T-cell (primary cell): ENCODE measurements at regions not wholly inside any gene's neighbourhood (a gene's known extent, or its start where the extent isn't known, plus 50 kb on each side); places are given as distances from the start of the nearest gene placed in this dataset.
"Not testable (repeated sequence)": the region's sequence is repeated elsewhere in the genome, so short reads cannot be mapped to it uniquely, and the experiment has no call there.

Source experiments
- ATAC-seq, 4 experiments: fragments of 200-7000 bp in 3 of 4; fragments of 150-1000 bp in 1 of 4; cut with Tn5 transposase; replicated peaks in 1 of 4; 1 replicate in 3 of 4; 2 replicates in 1 of 4; pipeline ENCODE4 v1.10.0; 2021; ENCODE audit warnings: moderate library complexity in 3 of 4, mild to moderate bottlenecking in 2 of 4, moderate number of reproducible peaks in 1 of 4
- CTCF ChIA-PET, 2 donors: fragments of 300-600 bp; sonication (Branson Sonifier 250); formaldehyde crosslinking; loops; one replicate each; lab custom pipeline; 2022; ENCODE audit warnings: antibody characterized with exemption in 2 of 2; lab: Charles Lee
- POLR2A ChIA-PET, 2 donors: fragments of 300-600 bp; sonication (Branson Sonifier 250); formaldehyde crosslinking; loops; one replicate each; lab custom pipeline; 2022; ENCODE audit warnings: antibody characterized with exemption in 2 of 2; lab: Charles Lee
- DNase-seq, 35 experiments: peaks; one replicate each; pipeline versions ENCODE4 v3.0.0 to v3.0.0-alpha.2; 2013 to 2023
- H3K27ac ChIP-seq: one replicate; pipeline ENCODE4 v1.5.1; 2013; ENCODE audit warnings: low read length
- H3K27me3 ChIP-seq, 2 experiments: replicated peaks in 1 of 2; 1 replicate in 1 of 2; 2 replicates in 1 of 2; pipeline versions ENCODE4 v1.6.1 to v1.7.0; 2013; ENCODE audit warnings: low read length in 1 of 2, mixed read lengths in 1 of 2; ENCODE audit not compliant: control insufficient read depth in 2 of 2, insufficient read depth in 2 of 2; ENCODE audit errors: extremely low read depth in 1 of 2
- H3K36me3 ChIP-seq, 2 donors: 1 replicate in 1 of 2; 2 replicates in 1 of 2; pipeline versions ENCODE4 v1.6.1 to v1.7.0; 2013; ENCODE audit warnings: low read length in 1 of 2; ENCODE audit not compliant: control insufficient read depth in 2 of 2, insufficient read depth in 1 of 2; ENCODE audit errors: extremely low read depth in 1 of 2
- H3K4me1 ChIP-seq, 2 experiments: 1 replicate in 1 of 2; 2 replicates in 1 of 2; pipeline versions ENCODE4 v1.6.1 to v1.7.0; 2013; ENCODE audit warnings: low read length in 2 of 2, mixed read lengths in 1 of 2; ENCODE audit not compliant: insufficient read depth in 2 of 2, control insufficient read depth in 1 of 2; ENCODE audit errors: extremely low read depth in 1 of 2
- H3K4me3 ChIP-seq, 2 donors: 1 replicate in 1 of 2; 2 replicates in 1 of 2; pipeline versions ENCODE4 v1.5.1 to v1.7.0; 2013; ENCODE audit warnings: mild to moderate bottlenecking in 2 of 2, low read length in 1 of 2, moderate library complexity in 1 of 2; ENCODE audit not compliant: control insufficient read depth in 1 of 2; ENCODE audit errors: extremely low read depth in 1 of 2
- H3K9me3 ChIP-seq: 2 replicates; pipeline ENCODE4 v1.7.0; 2013
- H3K27ac Mint-ChIP-seq, 2 donors: one replicate each; pipeline ENCODE4 v1.8.0; 2020 to 2021; ENCODE audit warnings: mild to moderate bottlenecking in 2 of 2, mixed read lengths in 2 of 2
- H3K27me3 Mint-ChIP-seq, 2 donors: one replicate each; pipeline ENCODE4 v1.8.0; 2021 to 2022; ENCODE audit warnings: mixed read lengths in 2 of 2
- H3K36me3 Mint-ChIP-seq: one replicate; pipeline ENCODE4 v1.8.0; 2021; ENCODE audit warnings: mixed read lengths
- H3K4me1 Mint-ChIP-seq, 3 donors: one replicate each; pipeline ENCODE4 v1.8.0; 2020 to 2022; ENCODE audit warnings: mixed read lengths in 3 of 3, mild to moderate bottlenecking in 1 of 3
- H3K4me3 Mint-ChIP-seq, 3 donors: one replicate each; pipeline ENCODE4 v1.8.0; 2020 to 2022; ENCODE audit warnings: mild to moderate bottlenecking in 3 of 3, mixed read lengths in 3 of 3, moderate library complexity in 3 of 3
- H3K9me3 Mint-ChIP-seq, 3 donors: one replicate each; pipeline ENCODE4 v1.8.0; 2020 to 2022; ENCODE audit warnings: mixed read lengths in 3 of 3
- WGBS: methylation state at CpG from one replicate; pipeline ENCODE4 v1.1.5; 2013; ENCODE audit warnings: missing lambda C conversion rate; ENCODE audit not compliant: insufficient coverage; 5-methylcytosine and 5-hydroxymethylcytosine counted together

DNA sequence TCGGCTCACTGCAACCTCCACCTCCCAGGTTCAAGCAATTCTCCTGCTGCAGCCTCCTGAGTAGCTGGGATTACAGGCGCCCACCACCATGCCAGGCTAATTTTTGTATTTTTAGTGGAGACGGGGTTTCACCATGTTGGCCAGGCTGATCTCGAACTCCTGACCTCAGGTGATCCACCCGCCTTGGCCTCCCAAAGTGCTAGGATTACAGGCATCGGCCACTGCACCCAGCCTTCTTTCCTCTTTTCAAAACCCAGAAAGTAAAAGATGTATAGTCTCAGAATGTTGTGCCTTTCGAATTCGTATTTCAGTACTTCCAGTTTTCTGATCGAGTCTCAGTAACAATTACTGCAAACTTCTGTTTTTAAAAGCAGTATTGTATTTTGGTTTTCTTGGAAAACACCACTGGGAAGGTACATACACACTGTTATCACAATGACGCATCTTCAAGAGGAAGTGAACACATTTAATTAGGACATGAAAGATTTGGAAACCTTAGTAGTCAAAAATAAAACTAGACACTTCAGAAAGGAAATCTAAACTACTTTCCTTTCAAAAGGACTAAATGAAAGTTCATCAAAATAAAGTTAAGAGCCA, 123.9 kb upstream of the TNFSF4 start:
- DNase-seq (peak in 1 of 35 experiments; percentile 24), ATAC-seq (peak in 1 of 4 experiments; percentile 85)
- Mint-ChIP-seq H3K4me3 (peak overlapping the region; percentile 25 to 61 (median 59)), H3K27ac (peak overlapping the region; percentile 82 to 88), H3K4me1 (peaks cover 12 to 24% (median 16%) of the 10 kb centered on the region in 3 donors), H3K36me3 (peaks cover 11% of the 10 kb centered on the region)
- WGBS: no CpG with 5 or more reads among the region's 10 CpGs
- H3K36me3 ChIP-seq, H3K9me3 ChIP-seq, H3K9me3 Mint-ChIP-seq, H3K27me3 Mint-ChIP-seq, H3K4me1 ChIP-seq, POLR2A ChIA-PET, H3K27me3 ChIP-seq, H3K27ac ChIP-seq, H3K4me3 ChIP-seq, CTCF ChIA-PET: not testable (repeated sequence)

DNA sequence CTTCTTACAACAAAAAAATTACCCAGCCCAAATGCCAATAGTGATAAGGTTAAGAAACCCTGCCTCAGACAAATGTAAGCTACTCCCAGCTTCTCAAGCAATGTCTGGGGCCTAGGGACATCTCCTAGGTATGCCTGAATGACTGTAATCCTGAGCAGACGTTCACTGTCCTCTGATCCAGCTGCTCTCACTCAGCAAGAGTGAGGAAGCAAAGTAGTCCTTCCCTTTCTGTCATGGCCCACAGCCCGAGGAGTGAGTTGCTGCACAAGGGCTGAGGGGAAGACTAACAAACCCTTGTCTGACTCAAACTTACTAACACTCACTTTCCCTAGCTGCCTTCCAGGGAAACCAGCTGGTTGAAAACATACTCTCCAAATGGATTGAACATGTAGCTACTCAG, 124.9 kb upstream of the TNFSF4 start:
- no peaks in the 10 kb centered on the region for H3K9me3 ChIP-seq
- H3K27ac ChIP-seq: no peak overlapping the region
- WGBS: 100% methylated on average over 2 of the region's 2 CpGs
- no peaks in the 10 kb centered on the region for H3K27me3 Mint-ChIP-seq
- peak overlapping the region; percentile 82 to 88 for H3K27ac Mint-ChIP-seq
- H3K4me3 Mint-ChIP-seq: no peak overlapping the region
- ATAC-seq: no peak
- peaks cover 11% of the 10 kb centered on the region for H3K36me3 Mint-ChIP-seq
- no peaks in the 10 kb centered on the region for H3K9me3 Mint-ChIP-seq
- no peaks in the 10 kb centered on the region for H3K27me3 ChIP-seq
- ChIA-PET CTCF (no interaction called here), POLR2A (no interaction called here)
- H3K4me1 ChIP-seq: peaks cover 0 to 2% of the 10 kb centered on the region in 2 experiments
- H3K36me3 ChIP-seq: no peaks in the 10 kb centered on the region
- DNase-seq: no peak
- peaks cover 12 to 24% (median 16%) of the 10 kb centered on the region in 3 donors for H3K4me1 Mint-ChIP-seq
- H3K4me3 ChIP-seq: no peak overlapping the region

DNA sequence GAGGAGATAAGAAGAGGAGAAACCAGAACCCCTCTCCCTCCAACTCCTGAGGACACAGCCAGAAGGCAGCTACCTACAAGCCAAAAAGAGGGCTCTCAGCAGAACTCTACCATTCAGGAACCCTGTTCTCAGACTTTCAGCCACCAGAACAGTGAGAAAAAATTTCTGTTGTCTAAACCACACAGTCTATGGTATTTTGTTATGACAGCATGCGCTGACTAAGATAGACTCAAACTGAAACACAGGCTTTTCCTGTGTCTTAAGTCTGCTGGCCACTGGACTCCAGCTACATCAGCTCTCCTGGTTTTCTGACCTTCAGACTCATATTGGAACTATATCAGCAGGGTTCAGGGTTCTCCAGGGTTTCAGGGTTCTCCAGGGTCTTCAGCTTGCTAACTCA, 126.5 kb upstream of the TNFSF4 start:
- H3K36me3 ChIP-seq: peaks cover 0 to 2% of the 10 kb centered on the region in 2 donors
- H3K4me1 Mint-ChIP-seq: peaks cover 12 to 24% (median 16%) of the 10 kb centered on the region in 3 donors
- no peak overlapping the region for H3K4me3 Mint-ChIP-seq
- H3K36me3 Mint-ChIP-seq: peaks cover 17% of the 10 kb centered on the region
- H3K9me3 Mint-ChIP-seq: no peaks in the 10 kb centered on the region
- DNase-seq (no peak), ATAC-seq (no peak)
- H3K4me3 ChIP-seq: no peak overlapping the region
- 75% methylated on average over 1 of the region's 1 CpG for WGBS
- H3K27ac ChIP-seq: no peak overlapping the region
- H3K9me3 ChIP-seq: no peaks in the 10 kb centered on the region
- no peaks in the 10 kb centered on the region for H3K27me3 ChIP-seq
- H3K4me1 ChIP-seq: peaks cover 0 to 2% of the 10 kb centered on the region in 2 experiments
- POLR2A ChIA-PET: no interaction called here
- no peak overlapping the region for H3K27ac Mint-ChIP-seq
- CTCF ChIA-PET: interaction anchor here in 1 of 2 donors (0.6 kb wide), 1 partner anchor 14 kb away, joined by 3 read pairs; no protein-coding TSS in a partner anchor
- H3K27me3 Mint-ChIP-seq: no peaks in the 10 kb centered on the region

DNA sequence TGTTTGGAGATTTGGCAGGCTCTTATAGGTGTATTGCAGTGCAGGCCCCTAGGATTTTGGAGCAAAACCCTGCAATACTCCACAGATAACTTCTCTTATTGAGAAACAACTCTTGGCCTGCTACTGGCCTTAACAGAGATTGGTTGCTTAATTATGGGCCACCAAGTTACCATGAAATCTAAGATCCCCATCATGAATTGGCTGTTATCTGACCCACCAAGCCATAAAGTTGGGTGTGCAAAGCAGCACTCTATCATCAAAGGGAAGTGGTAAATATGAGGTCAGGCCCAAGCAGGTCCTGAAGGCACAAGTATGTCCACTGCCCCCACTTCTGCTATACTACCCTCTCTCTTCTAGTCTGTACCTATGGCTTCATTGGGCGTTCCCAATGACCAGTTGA, 130.0 kb upstream of the TNFSF4 start:
- Mint-ChIP-seq H3K27ac (no peak overlapping the region), H3K27me3 (no peaks in the 10 kb centered on the region), H3K4me3 (no peak overlapping the region), H3K36me3 (peaks cover 23% of the 10 kb centered on the region), H3K4me1 (peaks cover 0 to 5% (median 1%) of the 10 kb centered on the region in 3 donors), H3K9me3 (no peaks in the 10 kb centered on the region)
- Histone ChIP-seq H3K27ac (no peak overlapping the region), H3K27me3 (no peaks in the 10 kb centered on the region), H3K36me3 (peaks cover 0 to 2% of the 10 kb centered on the region in 2 donors), H3K4me1 (no peaks in the 10 kb centered on the region), H3K9me3 (no peaks in the 10 kb centered on the region), H3K4me3 (no peak overlapping the region)
- no peak for ATAC-seq
- no peak for DNase-seq
- ChIA-PET CTCF (no interaction called here), POLR2A (no interaction called here)
- 50% methylated on average over 1 of the region's 1 CpG for WGBS

DNA sequence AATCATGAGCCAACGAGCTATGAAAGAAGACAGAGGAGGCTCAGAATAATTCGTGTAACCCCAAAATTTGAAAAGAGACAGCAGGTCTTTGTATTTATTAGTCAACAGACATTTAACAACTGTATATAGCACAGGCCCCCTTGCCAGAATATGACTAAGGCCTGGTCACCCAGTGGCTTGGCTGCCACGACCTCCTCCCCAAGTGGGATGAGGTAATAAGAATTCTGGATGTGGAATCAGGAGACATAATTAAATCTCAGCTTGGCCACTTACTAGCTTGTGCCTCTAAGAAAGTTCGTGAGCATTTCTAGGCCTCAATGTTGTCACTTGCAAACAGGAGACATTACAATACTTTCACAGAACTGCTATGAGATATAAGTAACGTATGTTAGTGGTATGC, 134.2 kb upstream of the TNFSF4 start:
- H3K4me3 ChIP-seq: no peak overlapping the region
- peaks cover 0 to 2% of the 10 kb centered on the region in 2 donors for H3K36me3 ChIP-seq
- no peaks in the 10 kb centered on the region for H3K27me3 ChIP-seq
- H3K4me1 ChIP-seq: no peaks in the 10 kb centered on the region
- Mint-ChIP-seq H3K36me3 (peaks cover 17% of the 10 kb centered on the region), H3K27ac (no peak overlapping the region), H3K4me3 (no peak overlapping the region), H3K4me1 (no peaks in the 10 kb centered on the region), H3K27me3 (no peaks in the 10 kb centered on the region), H3K9me3 (no peaks in the 10 kb centered on the region)
- WGBS: no CpG with 5 or more reads among the region's 5 CpGs
- ATAC-seq (no peak), DNase-seq (no peak)
- ChIA-PET POLR2A (no interaction called here), CTCF (no interaction called here)
- H3K9me3 ChIP-seq: no peaks in the 10 kb centered on the region
- H3K27ac ChIP-seq: no peak overlapping the region

DNA sequence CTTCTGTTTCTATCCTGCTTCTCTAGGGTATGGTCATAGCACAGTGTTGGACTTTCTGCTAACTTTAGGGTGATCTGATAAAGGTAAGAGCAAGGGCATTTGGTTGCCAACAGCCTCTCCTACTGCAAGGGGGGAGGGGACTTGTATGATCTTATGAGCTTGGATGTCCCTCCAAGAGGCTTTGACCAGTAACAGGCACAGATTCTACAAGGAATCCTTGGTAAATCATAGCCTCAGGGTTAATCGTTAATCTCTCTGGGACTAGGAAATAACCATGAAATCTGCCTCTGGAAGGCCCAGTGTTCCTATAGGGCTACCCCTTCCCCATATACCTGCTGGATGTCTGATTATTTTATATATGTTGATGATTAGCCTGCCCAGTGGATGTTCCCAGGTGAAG, 134.8 kb upstream of the TNFSF4 start:
- ChIA-PET POLR2A (no interaction called here), CTCF (no interaction called here)
- Mint-ChIP-seq H3K9me3 (no peaks in the 10 kb centered on the region), H3K4me3 (no peak overlapping the region), H3K27ac (no peak overlapping the region), H3K36me3 (peaks cover 21% of the 10 kb centered on the region), H3K27me3 (no peaks in the 10 kb centered on the region), H3K4me1 (no peaks in the 10 kb centered on the region)
- H3K4me1 ChIP-seq: no peaks in the 10 kb centered on the region
- WGBS: no CpG with 5 or more reads among the region's 1 CpG
- no peak overlapping the region for H3K27ac ChIP-seq
- ATAC-seq (no peak), DNase-seq (no peak)
- H3K9me3 ChIP-seq: no peaks in the 10 kb centered on the region
- H3K4me3 ChIP-seq: no peak overlapping the region
- H3K36me3 ChIP-seq: peaks cover 0 to 2% of the 10 kb centered on the region in 2 donors
- no peaks in the 10 kb centered on the region for H3K27me3 ChIP-seq

DNA sequence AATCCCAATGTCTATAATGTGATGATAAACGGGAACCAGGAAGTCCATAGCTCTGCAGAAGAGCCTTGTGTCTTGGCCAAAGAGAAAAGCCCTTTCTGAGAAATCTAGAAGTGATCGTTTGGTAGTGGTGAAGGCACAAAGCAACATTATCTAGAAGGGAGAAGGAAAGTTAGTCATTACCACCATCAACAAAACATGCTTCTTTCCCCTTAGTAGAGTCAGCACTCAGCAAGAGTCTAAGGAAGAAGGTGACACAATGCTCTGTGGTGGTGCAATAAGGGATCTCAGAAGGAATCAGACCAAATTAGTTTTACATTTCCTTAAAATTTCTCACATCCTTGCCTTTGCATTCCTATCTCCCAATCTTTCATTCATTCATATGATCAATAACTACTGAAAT, 134.4 kb upstream of the PRDX6 start:
- WGBS: no CpG with 5 or more reads among the region's 2 CpGs
- H3K36me3 Mint-ChIP-seq: peaks cover 19% of the 10 kb centered on the region
- no peaks in the 10 kb centered on the region for H3K27me3 Mint-ChIP-seq
- Histone ChIP-seq H3K27me3 (no peaks in the 10 kb centered on the region), H3K4me1 (no peaks in the 10 kb centered on the region), H3K27ac (no peak overlapping the region), H3K4me3 (no peak overlapping the region), H3K9me3 (no peaks in the 10 kb centered on the region), H3K36me3 (peaks cover 0 to 2% of the 10 kb centered on the region in 2 donors)
- no peaks in the 10 kb centered on the region for H3K9me3 Mint-ChIP-seq
- ChIA-PET CTCF (no interaction called here), POLR2A (no interaction called here)
- ATAC-seq (no peak), DNase-seq (no peak)
- no peak overlapping the region for H3K4me3 Mint-ChIP-seq
- no peaks in the 10 kb centered on the region for H3K4me1 Mint-ChIP-seq
- no peak overlapping the region for H3K27ac Mint-ChIP-seq
